Epithelial cell of proximal tubule (primary cell): ENCODE measurements at regions not wholly inside any gene's neighbourhood (a gene's known extent, or its start where the extent isn't known, plus 50 kb on each side); places are given as distances from the start of the nearest gene placed in this dataset.
"Not testable (repeated sequence)": the region's sequence is repeated elsewhere in the genome, so short reads cannot be mapped to it uniquely, and the experiment has no call there.

Experiments
- DNase-seq: peaks from one replicate; pipeline ENCODE4 v3.0.0-alpha.2; 2011; ENCODE audit warnings: low read depth
- H3K4me3 ChIP-seq: 2 replicates; pipeline ENCODE4 v1.5.1; 2011; ENCODE audit warnings: low read depth, mild to moderate bottlenecking, low read length
- TF ChIP-seq, protein P1 (sequence below): conservative IDR thresholded peaks from 2 replicates; pipeline ENCODE4 v1.5.1; 2012; ENCODE audit warnings: low read depth, mild to moderate bottlenecking, low read length

DNA sequence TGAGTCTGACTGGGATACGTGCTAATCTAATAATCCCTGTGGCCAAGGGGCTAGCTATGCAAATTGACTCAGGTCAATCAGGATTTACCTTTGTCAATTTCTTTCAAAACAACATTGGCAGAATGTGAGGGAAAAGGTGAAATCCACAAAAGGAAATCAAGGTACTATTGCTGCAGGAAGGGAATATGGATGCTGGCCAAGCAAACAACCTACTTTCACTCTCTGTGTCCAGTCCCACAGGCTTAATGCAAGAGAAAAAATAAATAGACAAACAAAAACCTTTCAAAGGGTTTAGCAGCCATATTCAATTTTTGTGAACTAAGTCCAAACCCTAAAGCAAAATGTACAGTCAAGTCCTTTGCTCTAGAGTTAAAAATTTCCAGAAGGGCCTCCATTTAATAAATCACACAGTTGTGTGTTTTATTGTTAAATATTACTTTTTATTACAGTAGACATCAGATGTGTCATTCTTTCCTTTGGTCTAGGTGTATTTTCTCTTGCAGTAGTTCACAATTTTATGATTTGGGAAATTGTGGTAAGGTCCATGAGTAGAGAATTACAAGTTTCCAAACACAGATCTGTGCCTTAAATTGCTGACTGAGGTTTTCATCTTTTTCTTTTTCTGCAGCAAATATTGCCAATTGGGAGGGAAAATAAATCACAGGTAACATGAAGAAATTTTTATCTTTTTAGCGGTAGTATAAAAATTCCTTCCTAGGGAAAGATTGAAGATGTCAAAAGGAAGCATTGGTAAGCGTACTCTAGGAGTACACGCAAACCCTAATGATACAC lies 309.1 kb downstream of the DMAC1 start:
- no peak for DNase-seq
- no peak overlapping the region for H3K4me3 ChIP-seq
- TF ChIP-seq, protein P1, sequence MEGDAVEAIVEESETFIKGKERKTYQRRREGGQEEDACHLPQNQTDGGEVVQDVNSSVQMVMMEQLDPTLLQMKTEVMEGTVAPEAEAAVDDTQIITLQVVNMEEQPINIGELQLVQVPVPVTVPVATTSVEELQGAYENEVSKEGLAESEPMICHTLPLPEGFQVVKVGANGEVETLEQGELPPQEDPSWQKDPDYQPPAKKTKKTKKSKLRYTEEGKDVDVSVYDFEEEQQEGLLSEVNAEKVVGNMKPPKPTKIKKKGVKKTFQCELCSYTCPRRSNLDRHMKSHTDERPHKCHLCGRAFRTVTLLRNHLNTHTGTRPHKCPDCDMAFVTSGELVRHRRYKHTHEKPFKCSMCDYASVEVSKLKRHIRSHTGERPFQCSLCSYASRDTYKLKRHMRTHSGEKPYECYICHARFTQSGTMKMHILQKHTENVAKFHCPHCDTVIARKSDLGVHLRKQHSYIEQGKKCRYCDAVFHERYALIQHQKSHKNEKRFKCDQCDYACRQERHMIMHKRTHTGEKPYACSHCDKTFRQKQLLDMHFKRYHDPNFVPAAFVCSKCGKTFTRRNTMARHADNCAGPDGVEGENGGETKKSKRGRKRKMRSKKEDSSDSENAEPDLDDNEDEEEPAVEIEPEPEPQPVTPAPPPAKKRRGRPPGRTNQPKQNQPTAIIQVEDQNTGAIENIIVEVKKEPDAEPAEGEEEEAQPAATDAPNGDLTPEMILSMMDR, result no peak

DNA sequence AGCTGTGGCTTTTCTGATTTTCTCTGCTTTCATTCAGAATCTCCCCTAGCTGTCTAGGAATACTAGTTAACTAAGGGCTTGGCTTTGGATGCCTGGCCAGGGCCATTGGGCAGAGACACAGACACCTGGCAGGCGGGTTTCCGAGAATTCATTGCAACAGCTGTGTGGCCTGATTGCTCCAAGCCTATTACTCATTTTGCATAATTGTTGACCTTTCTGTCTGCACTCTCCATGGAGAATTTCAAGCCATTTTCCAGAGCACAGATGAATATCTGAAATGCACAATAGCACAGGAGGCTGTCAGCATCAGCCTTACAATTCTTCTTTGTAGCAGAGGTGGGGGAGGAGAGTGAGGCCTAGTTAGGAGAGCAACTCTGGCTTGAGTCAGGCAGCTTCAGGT lies 310.5 kb downstream of the DMAC1 start:
- DNase-seq, result no peak
- TF ChIP-seq, protein P1, result no peak
- H3K4me3 ChIP-seq, result no peak overlapping the region

DNA sequence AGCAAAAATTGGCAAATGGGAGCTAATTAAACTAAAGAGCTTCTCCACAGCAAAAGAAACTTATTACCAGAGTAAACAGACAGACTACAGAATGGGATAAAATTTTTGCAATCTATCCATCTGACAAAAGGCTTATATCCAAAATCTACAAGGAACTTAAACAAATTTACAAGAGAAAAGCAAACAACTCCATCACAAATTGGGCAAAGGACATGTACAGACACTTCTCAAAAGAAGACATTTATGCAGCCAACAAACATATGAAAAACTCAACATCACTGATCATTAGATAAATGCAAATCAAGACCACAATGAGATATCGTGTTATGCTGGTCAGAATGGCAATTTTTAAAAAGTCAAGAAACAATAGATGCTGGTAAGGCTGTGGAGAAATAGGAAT lies 315.6 kb downstream of the DMAC1 start:
- DNase-seq, H3K4me3 ChIP-seq: not testable (repeated sequence)

DNA sequence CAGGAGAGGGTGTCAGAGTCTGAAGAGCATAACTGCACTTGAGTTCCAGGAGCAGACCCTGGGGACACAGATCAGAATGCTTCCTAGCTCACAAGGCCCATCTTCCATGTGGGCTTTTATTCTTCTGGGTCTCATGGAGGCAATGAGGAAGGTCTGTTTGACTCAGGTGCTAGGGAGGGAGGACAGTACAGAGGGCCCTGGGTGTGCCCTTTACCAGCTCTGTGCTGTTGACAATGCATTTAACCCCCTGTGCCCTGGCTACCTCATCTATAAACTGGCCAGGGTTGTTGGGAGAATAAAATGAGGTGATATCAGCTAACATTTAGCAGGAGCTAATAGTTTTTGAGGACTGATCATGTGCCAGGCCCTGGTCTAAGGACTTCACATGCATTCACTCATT lies 318.0 kb downstream of the DMAC1 start:
- H3K4me3 ChIP-seq, result no peak overlapping the region
- TF ChIP-seq, protein P1, result no peak
- DNase-seq, result no peak

DNA sequence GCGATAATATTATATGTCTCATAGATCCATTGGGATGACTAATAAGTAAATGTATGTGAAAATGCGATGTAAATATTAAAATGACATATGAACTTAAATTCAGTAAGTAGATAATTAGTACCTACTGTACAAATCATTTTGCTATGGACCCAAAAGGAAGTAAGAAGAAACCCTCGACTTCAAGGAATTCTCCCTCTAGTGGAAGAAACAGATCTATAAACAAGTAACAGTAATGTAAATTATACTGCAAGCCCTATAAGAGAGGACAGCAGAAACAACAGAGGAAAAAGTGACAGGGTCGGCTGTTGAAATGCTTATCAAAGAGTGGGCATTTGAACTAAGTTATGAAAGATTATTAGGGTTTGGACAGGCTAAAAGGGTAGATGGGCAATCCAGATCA lies 320.3 kb downstream of the DMAC1 start:
- DNase-seq, result no peak

DNA sequence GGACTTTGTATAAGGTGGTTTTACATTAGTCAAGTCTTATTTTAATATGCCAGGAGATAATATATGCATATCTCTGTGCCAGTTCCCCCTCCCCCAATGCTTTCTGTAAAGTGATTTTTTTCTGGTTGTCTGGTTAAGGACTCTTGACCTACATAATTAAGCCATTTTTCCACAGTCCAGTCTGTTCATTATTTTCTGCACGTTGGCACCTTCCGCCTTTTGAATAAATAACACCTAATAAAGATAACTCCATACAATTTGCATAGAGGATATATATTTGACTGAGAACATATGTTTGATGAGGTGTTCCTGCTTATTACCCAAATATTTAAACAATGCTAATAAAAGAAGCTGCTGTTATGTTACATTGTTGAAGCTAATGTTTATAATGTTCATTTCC lies 320.9 kb downstream of the DMAC1 start:
- DNase-seq, result no peak
- no peak overlapping the region for H3K4me3 ChIP-seq
- TF ChIP-seq, protein P1, result no peak

More for the DNA sequence above, 320.3 kb downstream of the DMAC1 start:
- TF ChIP-seq, protein P1, result no peak
- no peak overlapping the region for H3K4me3 ChIP-seq

DNA sequence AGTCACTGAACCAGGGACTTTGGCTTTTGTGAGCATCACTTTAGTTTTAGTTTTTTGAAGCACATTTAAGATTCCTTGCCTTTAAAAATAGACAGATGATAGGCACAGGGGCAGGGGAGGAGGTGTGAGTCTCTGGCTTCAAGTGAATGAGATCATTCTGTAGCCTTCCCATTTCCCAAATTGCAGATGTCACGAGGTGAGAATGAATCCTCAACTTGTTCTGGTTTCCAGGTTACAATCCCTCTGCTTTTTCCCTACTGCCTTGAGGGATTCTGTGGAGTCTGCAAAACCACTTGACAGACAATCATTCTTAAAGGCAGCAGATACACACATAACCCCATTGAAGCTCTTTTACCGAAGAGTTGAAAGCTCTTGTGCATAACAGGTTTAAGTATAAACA lies 332.4 kb downstream of the DMAC1 start:
- no peak for DNase-seq
- TF ChIP-seq, protein P1, result no peak
- no peak overlapping the region for H3K4me3 ChIP-seq
